ENCODE measurements at regions not wholly inside any gene's neighbourhood (a gene's known extent, or its start where the extent isn't known, plus 50 kb on each side); places are given as distances from the start of the nearest gene placed in this dataset.

DNA sequence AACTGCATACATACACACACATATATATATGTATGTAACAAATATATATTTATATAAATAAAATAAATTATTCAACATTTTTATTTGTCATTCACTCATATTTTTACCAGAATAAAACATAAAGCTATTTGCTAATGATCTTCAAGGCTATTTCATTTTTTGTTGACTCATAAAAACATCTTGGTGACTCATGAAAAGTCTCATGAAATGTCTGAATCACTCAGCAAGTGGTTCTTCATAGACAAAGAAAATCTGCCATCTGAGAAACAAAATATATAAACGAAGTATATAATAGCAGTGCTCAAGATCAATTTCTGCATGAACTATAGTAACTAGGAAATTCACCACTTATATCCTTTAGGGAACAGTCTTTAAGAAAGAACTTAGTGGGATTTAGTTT is 764.8 kb upstream of the FAT3 start:
- no peak for DNase-seq (ENCODE audit: low spot score)

DNA sequence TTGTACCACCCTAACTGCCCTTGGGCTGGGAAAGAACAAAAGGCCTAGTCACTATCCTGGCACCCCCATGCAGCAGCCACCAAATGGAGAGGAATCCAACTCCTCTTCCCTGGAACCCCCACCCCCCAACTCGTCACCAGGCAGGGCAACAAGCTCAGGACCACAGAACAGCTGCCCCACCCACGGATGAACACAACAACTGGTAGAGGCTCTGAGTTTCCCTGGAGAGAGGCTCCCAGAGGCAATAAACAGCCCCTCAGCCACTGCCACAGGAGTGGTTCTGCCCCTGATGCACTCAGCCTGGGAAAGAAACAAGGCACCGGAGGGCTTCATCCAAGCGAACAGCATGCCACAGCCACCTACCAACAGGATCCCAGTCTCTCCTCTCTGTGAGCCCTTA is 778.4 kb upstream of the FAT3 start:
- DNase-seq (ENCODE audit: low spot score), result no peak

DNA sequence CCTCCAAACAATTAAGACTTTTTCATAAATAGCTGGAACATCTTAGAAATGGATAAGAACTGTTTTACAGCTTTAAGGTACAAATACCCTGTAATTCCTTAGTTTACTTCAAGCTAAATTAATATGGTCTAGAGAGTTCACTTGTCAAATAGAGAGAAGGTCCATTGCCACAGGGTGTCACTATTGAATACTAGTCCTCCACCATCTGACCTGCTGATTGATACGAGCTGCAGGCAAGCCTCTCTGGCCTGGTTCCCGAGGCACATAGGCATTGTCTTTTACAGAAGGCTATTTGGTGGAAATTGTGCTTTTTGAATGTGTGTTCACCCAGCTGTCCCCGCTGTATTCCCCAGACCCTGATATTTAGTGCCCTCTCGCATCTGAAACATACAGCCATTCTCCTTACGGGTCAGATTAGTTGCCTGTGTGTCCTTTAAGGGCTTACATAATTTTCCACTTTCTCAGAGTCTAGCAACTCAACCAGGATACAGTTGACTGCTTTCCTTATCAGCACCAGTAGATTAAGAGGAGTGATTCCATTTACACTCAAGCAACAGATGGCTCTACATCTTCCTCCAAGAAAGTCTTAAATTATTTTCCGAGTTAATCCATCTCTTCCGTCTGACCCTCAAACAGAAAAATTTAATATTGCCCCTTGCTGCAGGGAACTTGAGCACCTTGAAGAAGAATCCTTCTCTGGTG is 788.8 kb upstream of the FAT3 start:
- DNase-seq (ENCODE audit: low spot score), result no peak

DNA sequence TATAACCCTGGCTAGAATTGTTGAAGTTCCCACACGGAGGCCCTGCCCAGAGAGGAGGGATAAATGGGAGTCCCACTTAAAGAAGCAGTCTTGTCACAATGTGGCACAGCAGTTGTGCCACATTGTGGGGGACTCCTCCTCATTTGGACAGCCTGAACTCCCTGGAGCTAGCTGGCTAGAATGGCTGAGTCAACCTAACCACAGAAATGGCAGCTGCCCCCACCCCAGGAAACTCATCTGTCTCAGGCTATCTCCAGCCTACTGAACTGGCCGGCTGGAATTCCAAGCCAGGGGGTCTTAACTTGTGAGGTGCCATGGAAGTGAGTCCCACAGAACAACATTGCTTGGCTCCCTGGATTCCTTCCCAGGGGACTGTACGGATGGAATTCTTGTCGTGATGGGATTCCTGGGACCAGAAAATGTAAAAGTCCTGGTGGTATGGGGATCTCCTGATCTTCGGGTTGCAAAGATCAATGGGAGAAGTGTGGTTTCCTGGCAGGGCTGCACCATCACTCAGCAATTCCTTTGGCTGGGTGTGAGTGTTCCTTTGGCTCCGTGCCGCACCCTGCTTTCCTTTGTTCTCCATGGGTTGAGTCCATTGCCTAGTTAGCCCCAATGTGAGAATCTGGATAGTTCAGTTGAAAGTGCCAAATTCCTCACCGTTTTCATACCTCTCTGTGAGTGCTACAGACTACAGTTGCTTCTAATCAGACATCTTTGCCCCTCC is 791.2 kb upstream of the FAT3 start:
- no peak for DNase-seq (ENCODE audit: low spot score)

DNA sequence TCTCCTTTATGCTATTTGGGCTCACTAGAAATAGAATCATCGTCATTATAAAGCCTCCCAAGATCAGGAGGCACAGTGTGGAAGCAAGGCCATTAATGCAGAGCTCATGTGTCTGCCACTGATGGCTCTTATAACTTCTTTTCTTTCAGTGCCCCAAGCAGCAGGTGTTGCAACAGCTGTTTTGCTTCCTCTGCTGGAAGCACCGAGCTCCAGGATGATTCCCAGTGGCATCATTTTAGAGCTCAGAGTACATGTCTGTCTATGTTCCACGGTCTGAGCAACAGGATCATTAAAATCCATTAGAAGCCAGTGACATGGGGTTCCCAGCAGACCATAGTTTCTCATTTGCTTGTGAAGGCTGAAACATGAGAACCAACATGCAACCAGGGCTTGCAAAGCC is 803.0 kb upstream of the FAT3 start:
- no peak for DNase-seq (ENCODE audit: low spot score)

DNA sequence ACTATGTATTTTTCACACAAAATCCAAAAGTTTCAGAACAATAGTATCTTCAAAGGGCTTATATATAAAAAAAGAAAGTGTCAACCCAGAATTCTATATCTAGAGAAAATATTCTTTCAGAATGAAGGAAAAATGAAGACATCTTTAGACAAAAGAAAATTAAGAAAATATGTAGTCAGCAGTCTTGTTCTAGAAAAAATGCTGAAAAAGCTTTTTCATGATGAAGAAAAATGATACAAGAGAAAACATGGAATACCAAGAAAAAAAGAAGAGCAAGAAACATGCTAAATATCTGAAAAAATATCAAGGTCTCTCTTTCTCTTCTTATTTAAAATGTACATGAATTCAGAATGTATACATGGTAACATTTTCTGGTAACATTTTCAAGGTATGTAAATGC is 816.8 kb upstream of the FAT3 start:
- DNase-seq (ENCODE audit: low spot score), result no peak

DNA sequence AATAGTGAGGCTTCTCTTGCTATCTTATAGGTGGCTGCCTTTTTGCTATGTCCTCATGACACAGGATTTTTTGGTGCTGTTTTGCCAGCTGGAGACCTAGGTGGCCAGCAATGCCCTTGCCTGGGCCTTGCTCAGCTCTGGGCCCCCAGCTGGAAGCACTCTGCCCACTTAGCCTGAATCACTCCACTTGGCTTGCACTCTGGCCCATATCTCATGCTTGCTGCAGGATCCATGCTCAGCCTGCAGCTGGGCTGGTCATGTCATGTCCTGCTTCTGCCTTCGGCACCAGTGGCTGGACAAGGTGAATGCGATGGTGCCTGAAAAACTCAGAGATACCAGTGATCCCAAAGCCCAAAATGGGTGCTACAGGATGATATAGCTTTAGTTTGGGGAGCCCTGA is 818.6 kb upstream of the FAT3 start:
- DNase-seq (ENCODE audit: low spot score), result no peak

DNA sequence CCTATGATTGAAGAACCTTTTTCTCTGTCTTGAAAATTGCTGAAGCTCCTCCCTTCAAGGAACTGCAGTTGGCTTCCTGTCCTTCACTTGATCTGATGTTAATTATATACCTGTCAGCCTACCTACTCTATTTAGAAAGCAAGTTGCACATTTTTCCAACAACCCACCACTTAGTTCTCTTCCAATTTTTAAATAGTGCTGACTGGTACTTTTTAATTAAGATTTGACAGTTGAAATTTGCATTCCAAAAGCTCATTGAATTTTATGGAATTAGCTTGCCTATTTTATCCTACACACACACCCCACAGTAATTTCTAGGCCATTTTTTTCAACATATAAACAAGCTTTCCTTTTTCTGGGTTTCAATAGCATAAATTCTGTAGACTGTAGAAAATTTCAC is 820.3 kb upstream of the FAT3 start:
- no peak for DNase-seq (ENCODE audit: low spot score)

DNA sequence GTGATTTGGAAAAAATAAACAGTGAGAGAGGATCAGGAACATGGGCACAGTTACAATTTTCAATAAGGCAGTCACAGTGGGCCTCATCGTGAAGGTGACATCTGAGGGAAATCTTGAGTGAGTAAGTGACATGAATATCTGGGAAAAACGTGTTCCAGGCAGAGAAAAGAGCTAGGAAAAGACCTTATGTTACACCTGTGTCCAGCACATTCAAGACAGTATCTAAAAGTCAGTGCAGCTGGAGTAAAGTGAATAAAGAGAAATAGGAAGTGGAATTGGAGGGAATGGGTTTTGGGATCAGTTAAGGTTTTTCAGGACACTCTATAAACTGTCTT is 827.5 kb upstream of the FAT3 start:
- peak; percentile 1 for DNase-seq (ENCODE audit: low spot score)

DNA sequence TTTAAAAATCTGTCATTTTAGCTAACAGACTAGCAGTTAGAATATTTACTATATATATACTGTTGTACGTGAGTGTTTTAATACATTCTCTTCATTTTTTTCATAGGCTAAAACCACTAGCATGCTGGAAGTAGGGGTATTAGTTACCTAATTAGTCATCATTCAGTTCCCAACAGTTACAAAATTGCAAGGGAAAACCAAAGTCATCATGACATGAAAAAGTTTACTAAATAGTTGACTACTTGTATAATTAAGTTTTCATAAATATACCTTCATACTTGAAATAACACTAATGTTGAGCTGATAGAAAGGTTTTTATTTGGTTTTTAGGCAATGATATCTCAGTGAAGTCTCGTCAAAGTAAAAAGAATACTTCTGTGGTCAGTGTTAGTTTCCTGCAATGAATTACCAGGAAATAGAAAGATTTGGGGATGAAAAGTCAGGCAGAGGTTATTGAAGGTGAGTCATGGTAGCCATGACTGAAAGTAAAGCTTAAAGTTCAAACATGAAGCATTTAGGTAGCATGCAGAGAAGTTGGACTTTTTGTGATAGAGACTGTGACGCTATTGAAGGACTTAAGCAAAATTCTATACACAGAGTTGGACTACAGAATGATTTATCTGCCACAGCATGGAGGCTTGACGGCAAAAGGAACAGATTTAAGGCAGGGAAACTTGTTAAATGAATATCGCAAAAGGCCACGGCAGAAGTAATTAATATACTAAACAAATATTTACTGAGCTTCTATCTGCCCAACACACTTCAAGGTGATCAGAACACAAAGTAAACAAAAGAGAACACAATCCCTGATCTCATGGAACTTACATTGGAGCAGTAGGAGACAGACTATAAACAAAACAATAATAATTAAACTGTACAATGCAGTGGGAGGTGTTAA is 828.1 kb upstream of the FAT3 start:
- DNase-seq (ENCODE audit: low spot score), result peak; percentile 82

DNA sequence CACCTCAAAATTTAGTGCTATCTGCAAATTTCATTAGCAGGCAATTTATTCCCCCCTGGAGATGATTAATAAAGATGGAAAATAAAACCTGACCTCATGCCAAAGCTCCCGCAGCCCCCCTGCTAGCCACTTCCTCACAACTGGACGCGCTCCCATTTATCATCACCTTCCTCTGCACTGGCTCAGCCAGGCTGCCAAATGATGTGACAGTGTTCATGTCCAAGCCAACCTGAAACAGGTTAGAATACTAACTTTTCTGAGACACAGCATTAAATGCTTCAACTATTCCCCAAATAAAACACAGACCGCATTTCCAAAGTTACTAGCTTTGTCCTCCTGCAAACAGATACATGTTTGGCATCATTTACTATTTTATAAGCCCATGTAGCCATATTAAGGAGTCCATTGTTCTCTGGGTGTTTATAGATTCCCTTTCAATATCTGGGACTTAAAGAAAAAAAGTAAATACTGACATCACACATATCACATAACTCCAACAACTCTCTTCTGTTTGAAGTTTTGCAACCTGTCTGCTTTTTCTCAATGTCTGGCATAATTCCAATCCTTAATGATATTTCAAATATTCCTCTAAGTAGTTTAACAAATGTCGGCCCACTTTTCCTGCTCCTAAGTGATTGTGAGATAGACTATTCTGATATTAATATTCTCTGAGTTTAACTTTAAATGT is 829.7 kb upstream of the FAT3 start:
- peak; percentile 1 for DNase-seq (ENCODE audit: low spot score)

DNA sequence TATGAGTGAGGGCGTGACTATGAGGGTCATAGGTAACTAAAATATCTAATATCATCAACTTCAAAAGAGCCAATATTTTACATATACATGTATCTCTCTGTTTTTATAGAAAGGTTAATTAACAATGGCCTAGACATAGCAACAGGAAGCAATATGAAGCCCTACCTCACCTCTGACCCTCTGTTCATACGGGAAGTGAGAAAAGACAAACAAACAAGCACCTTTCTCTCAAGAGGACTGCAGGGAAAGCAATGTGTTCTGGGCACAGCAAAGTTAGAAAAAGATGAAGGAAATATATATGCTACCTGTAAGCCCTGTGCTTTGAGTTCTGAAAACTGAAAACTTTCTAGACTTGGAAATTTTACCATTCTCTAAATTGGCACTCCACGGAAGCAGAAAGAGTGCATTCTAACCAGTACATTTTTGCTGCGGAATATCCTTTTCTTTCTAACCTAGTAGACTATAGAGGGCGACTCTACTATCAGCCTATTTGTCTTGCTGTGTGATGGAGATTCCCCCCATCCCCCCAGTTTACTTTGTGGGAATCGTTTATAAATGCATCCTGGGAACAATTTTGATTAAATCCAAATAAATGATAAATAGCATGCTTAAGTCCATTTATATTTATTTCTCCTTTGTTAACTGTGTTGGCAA is 830.4 kb upstream of the FAT3 start:
- no peak for DNase-seq (ENCODE audit: low spot score)

DNA sequence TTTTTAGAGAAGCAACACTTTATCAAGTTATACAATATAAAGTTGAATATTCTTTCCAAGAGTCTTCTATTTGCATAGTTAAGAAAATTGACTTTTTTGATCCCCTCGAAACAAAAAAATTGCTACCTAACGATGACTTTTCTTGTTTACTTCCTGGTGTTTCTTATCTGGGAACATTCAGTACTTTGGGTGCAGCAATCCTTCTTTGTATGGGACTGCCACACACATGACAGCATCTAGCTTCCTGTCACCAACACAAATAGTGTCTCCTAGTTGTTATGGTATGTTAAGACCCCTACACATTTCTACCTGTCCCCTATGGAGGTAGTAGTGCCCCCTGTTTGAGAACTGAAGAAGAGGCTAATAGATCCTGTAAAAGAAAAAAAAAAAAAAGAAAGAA is 841.7 kb upstream of the FAT3 start:
- DNase-seq (ENCODE audit: low spot score), result no peak

DNA sequence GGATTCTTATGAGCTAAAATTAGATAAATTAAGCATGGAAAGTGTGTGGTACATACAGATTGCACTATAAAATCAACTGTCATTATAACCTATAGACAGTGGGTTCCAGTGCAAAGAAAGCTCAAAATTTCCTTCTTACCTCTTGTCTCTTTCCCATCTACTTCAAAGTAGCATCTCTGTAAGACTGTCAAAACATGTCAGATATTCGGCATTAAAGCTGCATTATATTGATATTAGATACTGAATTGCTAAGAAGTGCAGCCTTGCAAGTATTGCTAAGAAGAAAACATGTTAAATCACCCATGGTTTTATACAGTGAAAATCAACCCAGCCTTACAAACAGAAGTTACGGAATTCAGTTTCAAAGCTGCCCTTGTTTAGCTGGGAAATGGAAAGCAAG is 849.8 kb upstream of the FAT3 start:
- no peak for DNase-seq (ENCODE audit: low spot score)

DNA sequence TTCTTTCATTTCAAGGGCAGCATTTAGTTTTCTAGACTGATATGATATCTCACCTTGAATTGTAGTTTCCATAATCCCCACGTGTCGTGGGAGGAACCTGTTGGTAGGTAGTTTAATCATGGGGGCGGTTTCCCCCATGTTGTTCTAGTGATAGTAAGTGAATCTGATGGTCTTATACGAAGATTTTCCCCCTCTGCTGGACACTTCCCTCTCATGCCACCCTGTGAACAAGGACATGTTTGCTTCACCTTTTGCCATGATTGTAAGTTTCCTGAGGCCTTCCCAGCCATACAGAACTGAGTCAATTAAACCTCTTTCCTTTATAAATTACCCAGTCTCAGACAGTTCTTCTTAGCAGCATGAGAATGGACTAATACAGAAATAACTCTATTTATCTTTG is 851.1 kb upstream of the FAT3 start:
- DNase-seq (ENCODE audit: low spot score), result no peak

DNA sequence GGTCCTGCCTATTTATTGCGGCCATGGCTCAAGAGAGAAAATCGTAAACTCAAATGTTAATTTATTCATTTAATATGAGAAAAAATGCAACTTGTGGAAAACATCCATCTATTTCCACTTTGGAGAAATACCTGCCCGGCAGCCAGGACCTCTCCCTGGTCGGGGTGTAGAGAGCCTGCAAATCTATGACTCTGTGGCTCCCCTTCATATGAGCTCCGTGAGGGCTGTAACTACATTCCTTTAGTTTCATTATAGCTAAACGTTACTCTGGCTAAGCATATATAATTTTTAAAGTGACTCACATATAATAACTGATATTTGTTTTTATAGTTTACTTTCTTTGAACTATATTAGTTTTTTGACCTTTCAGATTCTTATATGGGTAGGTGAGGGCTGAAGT is 857.8 kb upstream of the FAT3 start:
- no peak for DNase-seq (ENCODE audit: low spot score)

DNA sequence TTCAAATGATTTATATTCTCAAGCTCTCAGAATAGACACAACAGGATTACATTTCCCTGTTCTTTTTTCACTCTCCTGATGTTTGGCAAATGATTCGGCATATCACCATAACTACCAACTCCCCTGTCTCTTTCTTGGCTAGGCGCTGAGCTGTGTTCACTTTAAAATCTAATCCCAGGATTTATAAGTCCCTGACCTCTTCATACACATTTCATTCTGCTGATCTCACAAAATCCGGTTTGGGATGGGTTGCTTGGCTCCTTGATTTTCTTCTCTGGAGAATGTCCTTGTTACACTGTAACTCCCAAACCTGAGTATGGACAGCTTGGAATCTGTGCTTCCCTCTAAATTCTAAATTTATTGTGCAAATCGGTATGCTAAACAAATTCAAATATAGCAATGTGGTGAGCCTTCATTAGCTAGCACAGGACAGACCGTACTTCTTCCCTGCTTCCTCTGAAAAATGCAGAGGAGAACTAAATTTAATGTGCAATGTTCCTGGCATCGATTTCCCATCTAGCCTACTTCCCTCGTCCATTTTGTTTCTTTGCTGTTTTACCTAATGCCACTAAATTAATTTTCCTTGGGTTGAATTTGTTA is 858.5 kb upstream of the FAT3 start:
- no peak for DNase-seq (ENCODE audit: low spot score)

DNA sequence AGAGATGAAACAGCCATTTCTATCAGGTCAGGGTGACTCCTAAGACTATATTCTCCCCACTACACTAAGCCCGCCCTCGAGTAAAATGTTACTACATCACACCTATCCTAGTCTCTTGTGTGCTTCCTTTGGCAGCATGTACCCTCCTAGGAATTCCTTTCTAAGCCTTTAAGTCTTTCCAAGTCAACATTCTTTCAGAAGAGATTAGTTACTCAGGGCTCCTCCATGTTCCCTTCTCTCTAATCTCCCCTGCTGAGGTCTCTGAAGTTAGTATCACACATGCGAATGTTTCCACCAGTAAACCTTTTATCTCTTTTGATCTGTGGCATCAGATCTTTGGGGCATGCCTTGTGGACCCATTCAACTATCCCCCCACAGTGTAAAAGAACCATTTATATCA is 873.7 kb upstream of the FAT3 start:
- no peak for DNase-seq (ENCODE audit: low spot score)

DNA sequence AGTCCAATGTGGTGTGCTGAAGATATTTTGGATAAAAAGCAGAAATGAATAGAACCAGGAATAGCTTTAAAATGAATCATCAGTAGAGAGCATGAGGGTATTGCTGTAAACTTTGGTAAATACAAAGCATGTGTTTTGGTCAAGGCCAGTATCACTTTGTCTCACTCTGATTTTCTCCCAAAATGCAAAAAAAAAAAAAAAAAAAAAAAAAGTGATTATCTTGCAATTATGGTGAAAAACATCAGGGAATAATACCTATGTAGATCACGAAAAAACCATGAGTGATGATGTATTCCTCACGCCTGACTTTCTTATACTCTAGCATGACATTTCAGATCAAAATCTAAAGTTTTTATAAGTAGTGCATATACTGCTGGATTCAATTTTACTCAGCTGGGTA is 897.9 kb upstream of the FAT3 start:
- no peak for DNase-seq (ENCODE audit: low spot score)

DNA sequence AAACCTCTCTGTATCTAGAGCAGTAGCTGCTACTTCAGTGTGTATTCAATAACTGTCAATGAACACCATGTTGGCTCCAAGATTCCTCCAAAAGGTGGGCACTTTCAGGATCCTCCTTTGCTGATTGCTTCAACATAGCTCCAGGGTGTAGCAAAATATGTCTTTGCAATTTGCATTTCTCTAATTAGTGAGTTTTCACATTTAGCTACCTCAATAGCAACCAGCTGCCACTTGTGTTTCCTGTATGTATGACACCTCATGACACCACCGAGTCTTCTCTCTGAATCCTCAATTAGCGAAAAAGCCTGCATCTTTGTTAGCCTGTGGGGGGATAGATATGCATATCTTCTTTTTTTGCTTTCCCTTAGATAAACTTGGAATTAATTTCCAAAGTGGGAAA is 898.3 kb upstream of the FAT3 start:
- DNase-seq (ENCODE audit: low spot score), result no peak

DNA sequence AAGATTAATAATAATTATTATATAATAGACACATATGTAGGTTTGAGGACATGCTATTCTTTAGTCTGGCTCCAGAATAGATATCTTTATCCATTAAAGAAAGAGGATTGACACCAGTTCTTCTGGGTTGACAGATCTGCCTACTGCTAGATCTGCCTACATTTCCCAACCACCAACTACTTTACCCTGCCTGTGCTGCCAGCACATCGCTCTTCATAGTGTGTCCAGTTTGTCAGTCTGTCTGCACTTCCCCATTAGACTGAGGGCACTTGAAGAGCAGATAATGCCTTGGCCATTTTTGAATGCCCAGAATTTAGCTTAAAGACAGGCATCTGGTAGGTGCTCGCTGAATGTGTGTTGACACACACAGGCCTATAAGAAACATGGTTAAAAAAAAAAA is 910.1 kb upstream of the FAT3 start:
- no peak for DNase-seq (ENCODE audit: low spot score)

DNA sequence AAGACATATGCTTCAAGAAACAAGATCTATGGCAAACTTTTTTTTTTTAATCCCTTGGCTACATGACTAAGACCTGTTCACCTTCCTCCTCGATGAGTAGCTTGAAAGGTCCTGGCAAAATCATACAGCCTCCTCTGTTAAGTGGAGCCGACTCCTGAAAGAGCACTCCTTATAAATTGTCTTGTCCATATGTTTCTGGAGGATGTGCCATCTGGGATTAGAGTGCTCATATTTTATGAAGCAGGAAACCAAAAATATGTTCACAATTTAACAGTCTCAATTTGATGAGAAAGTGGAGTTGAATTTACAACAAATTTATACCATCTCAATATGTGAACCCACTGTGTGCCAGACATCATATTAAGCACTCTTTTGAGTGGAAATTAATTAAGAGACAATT is 912.1 kb upstream of the FAT3 start:
- no peak for DNase-seq (ENCODE audit: low spot score)
